Ascending aorta (tissue), 2 donors: ENCODE measurements at regions not wholly inside any gene's neighbourhood (a gene's known extent, or its start where the extent isn't known, plus 50 kb on each side); places are given as distances from the start of the nearest gene placed in this dataset.

ENCODE experiments used
- DNase-seq, 2 donors: peaks; one replicate each; pipeline ENCODE4 v3.0.0-alpha.2; 2019; ENCODE audit warnings: low spot score in 2 of 2
- H3K27ac ChIP-seq, 2 donors: fragments of 200-600 bp; sonication (generic); one replicate each; pipeline ENCODE4 v1.5.1; 2016 to 2017; ENCODE audit warnings: mild to moderate bottlenecking in 1 of 2
- H3K27me3 ChIP-seq: fragments of 200-600 bp; sonication (generic); one replicate; pipeline ENCODE4 v1.5.1; 2017
- H3K36me3 ChIP-seq, 2 donors: fragments of 200-600 bp; sonication (generic); one replicate each; pipeline ENCODE4 v1.5.1; 2016
- H3K4me1 ChIP-seq, 2 donors: fragments of 200-600 bp; sonication (generic); one replicate each; pipeline ENCODE4 v1.5.1; 2016 to 2017; ENCODE audit warnings: mild to moderate bottlenecking in 1 of 2
- H3K4me3 ChIP-seq, 2 donors: fragments of 200-600 bp; sonication (generic); one replicate each; pipeline ENCODE4 v1.5.1; 2016 to 2017; ENCODE audit warnings: mild to moderate bottlenecking in 1 of 2
- H3K9me3 ChIP-seq, 2 donors: fragments of 200-600 bp; sonication (generic); one replicate each; pipeline ENCODE4 v1.5.1; 2016
- CTCF ChIP-seq, 3 experiments: fragments of 200-600 bp in 2 of 3; fragments of 450-650 bp in 1 of 3; sonication (generic) in 2 of 3; IDR thresholded peaks; one replicate each; pipeline ENCODE4 v1.5.1; 2016 to 2019; ENCODE audit warnings: antibody characterized with exemption in 3 of 3, mild to moderate bottlenecking in 1 of 3, moderate library complexity in 1 of 3
- intact Hi-C: fragments of 100-400 bp; cut with DNase I; formaldehyde crosslinking; loops from one replicate; pipeline ENCODE4 v1.15.1; 2023

DNA sequence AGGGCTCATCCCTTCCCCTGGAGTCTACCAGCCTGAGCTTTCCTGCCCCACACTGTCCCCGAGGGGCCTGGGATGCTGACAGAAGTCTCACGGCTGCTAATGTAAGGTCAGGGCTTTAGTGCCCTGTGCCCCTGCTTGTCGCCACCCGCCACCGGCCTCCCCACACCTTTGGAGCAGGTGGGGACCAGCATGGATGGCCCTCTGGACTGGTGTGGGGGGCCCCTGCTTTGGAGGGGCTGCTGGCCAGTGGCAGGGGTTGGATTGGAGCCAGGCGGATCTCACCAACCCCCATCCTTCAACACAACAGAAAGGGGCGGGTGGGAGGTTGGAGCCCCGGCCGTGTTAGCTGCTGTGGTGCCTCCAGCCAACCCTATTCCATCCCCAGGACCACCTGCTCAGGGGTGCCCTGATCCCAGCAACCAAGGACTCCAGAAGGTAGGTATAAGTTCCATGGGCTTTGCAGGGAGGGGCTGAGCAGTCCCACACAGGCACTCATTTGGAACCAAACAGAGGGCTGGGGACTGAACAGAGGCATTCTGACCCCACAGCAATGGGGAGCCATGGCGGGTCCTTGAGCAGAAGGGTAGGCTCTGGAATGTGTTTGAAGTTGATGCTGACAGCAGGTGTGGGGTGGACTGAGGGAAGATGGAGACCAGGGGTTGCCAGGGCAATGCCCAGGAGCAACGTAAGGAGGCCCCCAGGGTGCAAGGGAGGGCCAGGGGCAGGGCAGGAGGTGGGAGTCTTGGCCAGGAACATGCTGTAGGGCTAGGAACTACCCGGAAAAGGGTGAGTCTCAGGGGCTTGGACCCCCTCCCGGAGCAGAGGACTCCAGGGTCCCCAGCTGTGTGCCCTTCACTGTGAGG, 145.1 kb upstream of the C14orf180 start:
- H3K27me3 ChIP-seq: no peaks in the 10 kb centered on the region
- peaks cover 0 to 7% of the 10 kb centered on the region in 2 donors for H3K4me1 ChIP-seq
- H3K36me3 ChIP-seq: no peaks in the 10 kb centered on the region
- TF ChIP-seq CTCF (IDR thresholded peaks at IDR 0.05): no peak
- H3K9me3 ChIP-seq: no peaks in the 10 kb centered on the region
- intact Hi-C loops: no loop called here
- DNase-seq: peak; percentile 3 to 52
- no peak overlapping the region for H3K27ac ChIP-seq
- no peak overlapping the region for H3K4me3 ChIP-seq

GRCh38 chr14:104435147-104436046, 144.2 kb upstream of the C14orf180 start:
- peak overlapping the region in 1 of 2 donors; percentile 64 for H3K27ac ChIP-seq
- H3K36me3 ChIP-seq: no peaks in the 10 kb centered on the region
- DNase-seq: peak in 1 of 2 donors; percentile 38
- H3K4me3 ChIP-seq: peak overlapping the region in 1 of 2 donors; percentile 56
- H3K4me1 ChIP-seq: peaks cover 0 to 7% of the 10 kb centered on the region in 2 donors
- TF ChIP-seq CTCF (IDR thresholded peaks at IDR 0.05): no peak
- no peaks in the 10 kb centered on the region for H3K9me3 ChIP-seq
- H3K27me3 ChIP-seq: no peaks in the 10 kb centered on the region
- intact Hi-C loops: no loop called here

- no peak for TF ChIP-seq CTCF (IDR thresholded peaks at IDR 0.05)
- Histone ChIP-seq H3K4me1 (peaks cover 0 to 7% of the 10 kb centered on the region in 2 donors), H3K27me3 (no peaks in the 10 kb centered on the region), H3K9me3 (no peaks in the 10 kb centered on the region), H3K4me3 (peak overlapping the region; percentile 48 to 56), H3K36me3 (no peaks in the 10 kb centered on the region), H3K27ac (peak overlapping the region; percentile 48 to 64)
- intact Hi-C loops: no loop called here
- DNase-seq: peak in 1 of 2 donors; percentile 71
Measured at GRCh38 chr14:104436047-104436591, 143.4 kb upstream of the C14orf180 start.

- no peak for TF ChIP-seq CTCF (IDR thresholded peaks at IDR 0.05)
- H3K36me3 ChIP-seq: no peaks in the 10 kb centered on the region
- H3K4me1 ChIP-seq: peaks cover 0 to 7% of the 10 kb centered on the region in 2 donors
- no peaks in the 10 kb centered on the region for H3K27me3 ChIP-seq
- H3K27ac ChIP-seq: peak overlapping the region; percentile 48 to 64
- H3K4me3 ChIP-seq: peak overlapping the region in 1 of 2 donors; percentile 56
- H3K9me3 ChIP-seq: no peaks in the 10 kb centered on the region
- peak; percentile 6 to 64 for DNase-seq
- intact Hi-C loops: no loop called here
Measured at GRCh38 chr14:104436741-104437701, 142.5 kb upstream of the C14orf180 start.
